ENCODE measurements at regions not wholly inside any gene's neighbourhood (a gene's known extent, or its start where the extent isn't known, plus 50 kb on each side); places are given as distances from the start of the nearest gene placed in this dataset.

GRCh38 chr6:9365378-9365777 lies 930.0 kb upstream of the SLC35B3 start:
- H3K27ac Mint-ChIP-seq: no peak overlapping the region
- no peaks in the 10 kb centered on the region for H3K4me1 Mint-ChIP-seq
- H3K36me3 Mint-ChIP-seq (ENCODE audit: insufficient read depth in 1 of 3, low read depth in 3 of 3): peaks cover 0 to 8% (median 2%) of the 10 kb centered on the region in 3 experiments; a peak in 4 of 7 replicates
- Histone ChIP-seq H4K20me1 (ENCODE audit: control insufficient read depth, insufficient read depth, insufficient read length) (no peaks in the 10 kb centered on the region), H3T11ph (ENCODE audit: low read length) (no peak overlapping the region), H2BK20ac (ENCODE audit: low read depth, low read length, poor library complexity, severe bottlenecking) (no peak overlapping the region), H3K9me3 (ENCODE audit: control insufficient read depth, low read depth, low read length) (no peaks in the 10 kb centered on the region), H3K56ac (ENCODE audit: insufficient read length, low read depth, low read length) (no peak overlapping the region), H3K23me2 (ENCODE audit: insufficient read length, low read depth, low read length, poor library complexity, severe bottlenecking) (no peaks in the 10 kb centered on the region), H3K79me2 (ENCODE audit: insufficient read depth, low read length) (no peaks in the 10 kb centered on the region), H3K18ac (ENCODE audit: insufficient read length, low read depth, low read length) (no peak overlapping the region), H2AK5ac (ENCODE audit: insufficient read length, low read length) (no peak overlapping the region), H4K91ac (ENCODE audit: insufficient read length, low read depth, low read length) (no peak overlapping the region), H3K4me1 (ENCODE audit: insufficient read depth, low read length) (no peaks in the 10 kb centered on the region), H4K8ac (replicated peaks; ENCODE audit: insufficient read length, low read depth, low read length) (no peak overlapping the region), H3K27ac (ENCODE audit: insufficient read length, low read depth, low read length) (no peak overlapping the region), H2BK12ac (ENCODE audit: insufficient read length, low read depth, low read length) (no peak overlapping the region), H3K23ac (ENCODE audit: insufficient read length, low read depth, low read length) (no peak overlapping the region), H3K27me3 (ENCODE audit: insufficient read depth, low read length) (no peaks in the 10 kb centered on the region), H4K5ac (ENCODE audit: insufficient read length, low read depth, low read length) (no peak overlapping the region), H2BK15ac (ENCODE audit: low read depth, low read length) (no peak overlapping the region), H3K9ac (ENCODE audit: extremely low read depth, insufficient read length, low read length) (no peak overlapping the region), H2BK5ac (ENCODE audit: insufficient read length, low read length) (no peak overlapping the region), H2AFZ (ENCODE audit: low read length) (no peak overlapping the region), H3K79me1 (ENCODE audit: insufficient read depth, low read depth, low read length, poor library complexity, severe bottlenecking) (no peaks in the 10 kb centered on the region), H3K4me2 (ENCODE audit: insufficient read depth, insufficient read length, low read length) (no peak overlapping the region), H3K14ac (ENCODE audit: insufficient read depth, low read length) (no peak overlapping the region), H3K4ac (ENCODE audit: low read depth, low read length) (no peak overlapping the region), H2BK120ac (ENCODE audit: low read depth, low read length, poor library complexity, severe bottlenecking) (no peak overlapping the region)
- H3K27me3 Mint-ChIP-seq (ENCODE audit: low read depth): no peaks in the 10 kb centered on the region
- no peak for TF ChIP-seq CTCF (conservative IDR thresholded peaks at IDR 0.05)
- peaks cover 3 to 10% of the 10 kb centered on the region in 2 experiments; a peak in 3 of 5 replicates for H3K9me3 Mint-ChIP-seq
- no peak for DNase-seq
- no peak overlapping the region for H3K4me3 Mint-ChIP-seq

Measured in H9 (cell line).